DND-41 (cell line): ENCODE measurements at regions not wholly inside any gene's neighbourhood (a gene's known extent, or its start where the extent isn't known, plus 50 kb on each side); places are given as distances from the start of the nearest gene placed in this dataset.

Source experiments
- ATAC-seq: fragments of 200-7000 bp; cut with Tn5 transposase; 3 replicates; pipeline ENCODE4 v1.9.1; 2021; ENCODE audit warnings: low read depth; ENCODE audit not compliant: insufficient read depth
- DNase-seq: peaks from one replicate; pipeline ENCODE4 v3.0.0-alpha.2; 2020
- H2AFZ ChIP-seq: 2 replicates; pipeline ENCODE4 v1.6.0; 2012; ENCODE audit warnings: low read depth, low read length
- H3K27ac ChIP-seq: 2 replicates; pipeline ENCODE4 v1.5.1; 2012; ENCODE audit warnings: low read length, inconsistent platforms
- H3K27me3 ChIP-seq: fragments of 200-600 bp; sonication (generic); 2 replicates; pipeline ENCODE4 v1.6.0; 2012; ENCODE audit warnings: low read length, mild to moderate bottlenecking, inconsistent platforms; ENCODE audit not compliant: insufficient read depth, poor library complexity
- H3K36me3 ChIP-seq: 2 replicates; pipeline ENCODE4 v1.5.1; 2012; ENCODE audit warnings: low read length, inconsistent platforms; ENCODE audit not compliant: insufficient read depth
- H3K4me1 ChIP-seq: 2 replicates; pipeline ENCODE4 v1.5.1; 2012; ENCODE audit warnings: mild to moderate bottlenecking, low read length; ENCODE audit not compliant: insufficient read depth
- H3K4me2 ChIP-seq: 2 replicates; pipeline ENCODE4 v1.6.0; 2012; ENCODE audit warnings: mild to moderate bottlenecking, moderate library complexity, low read length, inconsistent platforms; ENCODE audit not compliant: insufficient read depth
- H3K4me3 ChIP-seq, 2 experiments: fragments of 200-600 bp in 1 of 2; shearing (Covaris generic) in 1 of 2; 2 replicates each; pipeline ENCODE4 v1.5.1; 2012 to 2016; ENCODE audit warnings: inconsistent platforms in 2 of 2, low read length in 2 of 2, mild to moderate bottlenecking in 2 of 2, low read depth in 1 of 2, moderate library complexity in 1 of 2
- H3K79me2 ChIP-seq: 2 replicates; pipeline ENCODE4 v1.6.0; 2012; ENCODE audit warnings: low read length, inconsistent platforms; ENCODE audit not compliant: insufficient read depth
- H3K9ac ChIP-seq: 2 replicates; pipeline ENCODE4 v1.6.0; 2012; ENCODE audit warnings: low read depth, mild to moderate bottlenecking, inconsistent platforms, low read length, moderate library complexity
- H3K9me3 ChIP-seq: 2 replicates; pipeline ENCODE4 v1.5.1; 2012; ENCODE audit warnings: low read length, moderate library complexity, mild to moderate bottlenecking, inconsistent platforms; ENCODE audit not compliant: insufficient read depth, severe bottlenecking
- H4K20me1 ChIP-seq: 2 replicates; pipeline ENCODE4 v1.6.0; 2012; ENCODE audit warnings: low read length; ENCODE audit not compliant: insufficient read depth
- EZH2 ChIP-seq: IDR thresholded peaks from 3 replicates; pipeline ENCODE4 v1.6.1; 2012; ENCODE audit warnings: borderline replicate concordance, low read depth, mild to moderate bottlenecking, moderate library complexity, low read length, inconsistent platforms; ENCODE audit not compliant: severe bottlenecking
- TF ChIP-seq, protein P1 (sequence below): IDR thresholded peaks from 2 replicates; pipeline ENCODE4 v1.5.1; 2012; ENCODE audit warnings: borderline replicate concordance, low read length, moderate library complexity, mild to moderate bottlenecking; ENCODE audit not compliant: poor library complexity, severe bottlenecking; ENCODE audit errors: extremely low read depth

DNA sequence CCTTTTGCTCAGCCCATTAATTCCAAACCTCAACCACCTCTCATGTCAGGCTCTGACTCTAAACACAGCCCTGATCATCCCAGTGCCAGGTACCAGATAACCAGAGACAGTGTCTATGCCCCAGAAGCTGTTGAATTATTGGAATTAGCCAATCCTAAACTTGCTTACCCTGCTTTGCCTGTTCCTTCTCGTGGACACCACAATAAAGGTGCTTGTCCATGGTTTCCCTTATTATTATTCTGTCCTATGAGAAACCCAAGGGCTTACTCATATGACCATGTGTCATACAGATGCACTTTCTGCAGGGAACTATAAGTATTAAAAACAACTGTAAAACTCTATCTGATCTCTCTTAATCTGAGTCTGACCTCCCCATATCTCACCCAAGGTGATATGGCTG lies 2193.8 kb upstream of the PIK3C3 start:
- no peaks in the 10 kb centered on the region for H3K36me3 ChIP-seq
- no peaks in the 10 kb centered on the region for H3K27me3 ChIP-seq
- H3K79me2 ChIP-seq = no peaks in the 10 kb centered on the region
- no peak overlapping the region for H2AFZ ChIP-seq
- no peak overlapping the region for H3K4me2 ChIP-seq
- no peaks in the 10 kb centered on the region for H3K9me3 ChIP-seq
- DNase-seq (no peak), ATAC-seq (no peak)
- no peak overlapping the region for H3K9ac ChIP-seq
- TF ChIP-seq, protein P1, sequence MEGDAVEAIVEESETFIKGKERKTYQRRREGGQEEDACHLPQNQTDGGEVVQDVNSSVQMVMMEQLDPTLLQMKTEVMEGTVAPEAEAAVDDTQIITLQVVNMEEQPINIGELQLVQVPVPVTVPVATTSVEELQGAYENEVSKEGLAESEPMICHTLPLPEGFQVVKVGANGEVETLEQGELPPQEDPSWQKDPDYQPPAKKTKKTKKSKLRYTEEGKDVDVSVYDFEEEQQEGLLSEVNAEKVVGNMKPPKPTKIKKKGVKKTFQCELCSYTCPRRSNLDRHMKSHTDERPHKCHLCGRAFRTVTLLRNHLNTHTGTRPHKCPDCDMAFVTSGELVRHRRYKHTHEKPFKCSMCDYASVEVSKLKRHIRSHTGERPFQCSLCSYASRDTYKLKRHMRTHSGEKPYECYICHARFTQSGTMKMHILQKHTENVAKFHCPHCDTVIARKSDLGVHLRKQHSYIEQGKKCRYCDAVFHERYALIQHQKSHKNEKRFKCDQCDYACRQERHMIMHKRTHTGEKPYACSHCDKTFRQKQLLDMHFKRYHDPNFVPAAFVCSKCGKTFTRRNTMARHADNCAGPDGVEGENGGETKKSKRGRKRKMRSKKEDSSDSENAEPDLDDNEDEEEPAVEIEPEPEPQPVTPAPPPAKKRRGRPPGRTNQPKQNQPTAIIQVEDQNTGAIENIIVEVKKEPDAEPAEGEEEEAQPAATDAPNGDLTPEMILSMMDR = no peak
- TF ChIP-seq EZH2 = no peak
- no peaks in the 10 kb centered on the region for H3K4me1 ChIP-seq
- H3K4me3 ChIP-seq = no peak overlapping the region
- H3K27ac ChIP-seq = no peak overlapping the region
- H4K20me1 ChIP-seq = no peaks in the 10 kb centered on the region

DNA sequence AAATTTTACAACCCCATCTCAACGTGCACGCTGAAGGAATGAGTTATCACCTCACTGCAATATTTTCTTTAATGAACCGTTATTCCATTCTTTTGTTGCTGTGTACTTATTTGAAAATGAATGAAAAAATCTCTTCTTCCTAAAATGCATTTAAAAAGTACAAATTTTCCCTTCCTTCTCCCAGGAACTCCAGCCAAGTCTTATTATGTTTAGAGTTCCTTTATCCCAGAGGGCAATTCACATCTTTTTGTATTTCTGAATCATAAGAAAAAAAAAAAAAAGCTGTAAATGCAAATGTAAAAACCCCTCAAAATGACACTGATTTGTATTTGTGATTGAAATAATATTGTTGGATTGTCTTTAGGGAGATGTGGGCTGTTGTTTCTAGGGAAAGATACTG lies 2194.3 kb upstream of the CELF4 start:
- Histone ChIP-seq H3K4me1 (no peaks in the 10 kb centered on the region), H3K9me3 (no peaks in the 10 kb centered on the region), H3K4me2 (no peak overlapping the region), H4K20me1 (no peaks in the 10 kb centered on the region), H3K4me3 (no peak overlapping the region), H3K27ac (no peak overlapping the region), H3K9ac (no peak overlapping the region), H3K79me2 (no peaks in the 10 kb centered on the region), H3K36me3 (no peaks in the 10 kb centered on the region), H3K27me3 (no peaks in the 10 kb centered on the region), H2AFZ (no peak overlapping the region)
- TF ChIP-seq EZH2 = no peak
- TF ChIP-seq, protein P1 = no peak
- DNase-seq (no peak), ATAC-seq (no peak)

DNA sequence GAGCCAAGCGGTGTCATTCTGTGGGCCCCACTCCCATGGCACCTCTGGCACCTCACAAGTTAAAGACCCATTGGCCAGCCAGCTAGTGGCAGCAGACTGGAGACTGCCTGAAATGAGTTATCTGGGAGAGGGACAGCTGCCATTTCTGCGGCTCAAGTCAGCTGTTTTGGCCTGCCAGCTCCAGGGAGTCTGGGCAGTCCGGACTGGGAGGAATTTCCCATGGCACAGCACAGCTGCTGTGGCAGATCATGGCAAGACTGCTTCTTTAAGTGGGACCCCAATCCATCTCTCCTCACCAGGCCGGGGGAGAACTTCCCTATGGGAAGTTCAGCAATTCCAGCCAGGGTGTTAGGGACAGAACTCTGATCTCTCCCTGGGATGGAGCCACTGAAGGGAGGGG lies 2187.6 kb upstream of the CELF4 start:
- H3K4me1 ChIP-seq = no peaks in the 10 kb centered on the region
- TF ChIP-seq, protein P1 = no peak
- TF ChIP-seq EZH2 = no peak
- ATAC-seq = no peak

DNA sequence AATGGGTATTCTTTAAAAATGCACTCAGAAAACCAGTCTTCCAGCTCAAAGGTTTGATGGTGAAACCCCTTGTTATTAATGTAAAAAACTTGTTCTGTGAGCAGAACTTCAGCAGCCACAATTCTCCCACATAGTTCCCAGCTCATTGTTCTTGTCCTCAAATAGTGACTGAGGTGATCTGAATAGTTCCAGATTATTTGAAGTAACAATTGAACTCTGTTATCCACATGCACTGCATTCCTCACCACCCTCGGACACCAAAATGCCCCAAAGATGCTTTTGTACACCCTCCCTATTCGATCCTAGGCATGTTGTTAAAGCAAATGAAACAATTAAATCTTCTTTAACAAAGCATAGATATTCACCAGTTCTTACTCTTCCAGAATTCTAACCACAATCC lies 2186.8 kb upstream of the CELF4 start:
- H3K36me3 ChIP-seq = no peaks in the 10 kb centered on the region
- H3K4me2 ChIP-seq = no peak overlapping the region
- H3K9me3 ChIP-seq = peaks cover 3% of the 10 kb centered on the region
- no peak for DNase-seq
- no peaks in the 10 kb centered on the region for H3K79me2 ChIP-seq
- no peaks in the 10 kb centered on the region for H4K20me1 ChIP-seq
- no peak for TF ChIP-seq EZH2
- TF ChIP-seq, protein P1 = no peak
- no peaks in the 10 kb centered on the region for H3K27me3 ChIP-seq
- no peak overlapping the region for H3K9ac ChIP-seq
- H3K4me3 ChIP-seq = no peak overlapping the region
- no peak overlapping the region for H3K27ac ChIP-seq
- no peak for ATAC-seq
- H2AFZ ChIP-seq = no peak overlapping the region
- H3K4me1 ChIP-seq = no peaks in the 10 kb centered on the region

More for the DNA sequence above, 2187.6 kb upstream of the CELF4 start:
- no peaks in the 10 kb centered on the region for H3K36me3 ChIP-seq
- H3K4me2 ChIP-seq = no peak overlapping the region
- H3K79me2 ChIP-seq = no peaks in the 10 kb centered on the region
- H3K9ac ChIP-seq = no peak overlapping the region
- no peak overlapping the region for H3K27ac ChIP-seq
- no peaks in the 10 kb centered on the region for H4K20me1 ChIP-seq
- H3K27me3 ChIP-seq = no peaks in the 10 kb centered on the region
- H2AFZ ChIP-seq = no peak overlapping the region
- H3K4me3 ChIP-seq = no peak overlapping the region
- DNase-seq = no peak
- peaks cover 3% of the 10 kb centered on the region for H3K9me3 ChIP-seq
